MM.1S (cell line): ENCODE measurements at regions not wholly inside any gene's neighbourhood (a gene's known extent, or its start where the extent isn't known, plus 50 kb on each side); places are given as distances from the start of the nearest gene placed in this dataset.

Experiments used
- EZH2 ChIP-seq: fragments of 300-600 bp; sonication (generic); optimal IDR thresholded peaks from 2 replicates; pipeline ENCODE3; 2017; ENCODE audit warnings: low read depth, mild to moderate bottlenecking, antibody characterized with exemption, low read length, mixed read lengths
- TF ChIP-seq, protein P1 (sequence below): fragments of 300-600 bp; sonication (generic); IDR thresholded peaks from 2 replicates; pipeline ENCODE4 v1.5.1; 2016; ENCODE audit warnings: antibody characterized with exemption, low read length, mixed read lengths

DNA sequence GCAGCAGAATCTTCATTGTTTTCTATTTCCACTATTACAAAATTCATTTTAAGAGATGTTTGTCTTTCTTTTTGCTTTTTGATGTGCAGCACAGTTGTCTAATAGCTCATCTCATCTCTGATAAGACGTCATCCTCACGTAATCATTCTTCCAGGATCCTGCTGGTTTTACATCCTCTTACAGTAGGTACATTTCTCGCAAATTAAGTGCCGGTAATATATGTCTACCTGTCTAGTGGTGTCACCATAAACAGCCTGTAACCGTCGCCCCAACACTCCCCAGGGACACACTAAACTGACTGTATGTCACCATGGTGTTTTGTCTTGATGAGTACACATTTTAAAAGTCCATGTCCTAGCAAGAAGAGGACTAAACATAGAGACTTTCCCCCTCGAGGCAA lies 94.5 kb upstream of the VSTM2B start:
- TF ChIP-seq, protein P1, sequence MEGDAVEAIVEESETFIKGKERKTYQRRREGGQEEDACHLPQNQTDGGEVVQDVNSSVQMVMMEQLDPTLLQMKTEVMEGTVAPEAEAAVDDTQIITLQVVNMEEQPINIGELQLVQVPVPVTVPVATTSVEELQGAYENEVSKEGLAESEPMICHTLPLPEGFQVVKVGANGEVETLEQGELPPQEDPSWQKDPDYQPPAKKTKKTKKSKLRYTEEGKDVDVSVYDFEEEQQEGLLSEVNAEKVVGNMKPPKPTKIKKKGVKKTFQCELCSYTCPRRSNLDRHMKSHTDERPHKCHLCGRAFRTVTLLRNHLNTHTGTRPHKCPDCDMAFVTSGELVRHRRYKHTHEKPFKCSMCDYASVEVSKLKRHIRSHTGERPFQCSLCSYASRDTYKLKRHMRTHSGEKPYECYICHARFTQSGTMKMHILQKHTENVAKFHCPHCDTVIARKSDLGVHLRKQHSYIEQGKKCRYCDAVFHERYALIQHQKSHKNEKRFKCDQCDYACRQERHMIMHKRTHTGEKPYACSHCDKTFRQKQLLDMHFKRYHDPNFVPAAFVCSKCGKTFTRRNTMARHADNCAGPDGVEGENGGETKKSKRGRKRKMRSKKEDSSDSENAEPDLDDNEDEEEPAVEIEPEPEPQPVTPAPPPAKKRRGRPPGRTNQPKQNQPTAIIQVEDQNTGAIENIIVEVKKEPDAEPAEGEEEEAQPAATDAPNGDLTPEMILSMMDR = no peak
- no peak for TF ChIP-seq EZH2
